Omental fat pad (tissue), 3 donors: ENCODE measurements at regions not wholly inside any gene's neighbourhood (a gene's known extent, or its start where the extent isn't known, plus 50 kb on each side); places are given as distances from the start of the nearest gene placed in this dataset.

Experiments used
- ATAC-seq: fragments of 150-250 bp; one replicate; pipeline ENCODE4 v1.9.1; 2016; ENCODE audit warnings: mild to moderate bottlenecking, moderate library complexity; ENCODE audit not compliant: low FRiP score
- DNase-seq: peaks from one replicate; pipeline ENCODE4 v3.0.0-alpha.2; 2019; ENCODE audit warnings: low spot score
- TF ChIP-seq, protein P1 (sequence below), 3 donors: fragments of 450-650 bp; IDR thresholded peaks; one replicate each; pipeline ENCODE4 v1.5.1; 2016 to 2017; ENCODE audit warnings: antibody characterized with exemption in 3 of 3, mild to moderate bottlenecking in 3 of 3, moderate library complexity in 2 of 3

- ATAC-seq (no peak), DNase-seq (no peak)
- TF ChIP-seq, protein P1, sequence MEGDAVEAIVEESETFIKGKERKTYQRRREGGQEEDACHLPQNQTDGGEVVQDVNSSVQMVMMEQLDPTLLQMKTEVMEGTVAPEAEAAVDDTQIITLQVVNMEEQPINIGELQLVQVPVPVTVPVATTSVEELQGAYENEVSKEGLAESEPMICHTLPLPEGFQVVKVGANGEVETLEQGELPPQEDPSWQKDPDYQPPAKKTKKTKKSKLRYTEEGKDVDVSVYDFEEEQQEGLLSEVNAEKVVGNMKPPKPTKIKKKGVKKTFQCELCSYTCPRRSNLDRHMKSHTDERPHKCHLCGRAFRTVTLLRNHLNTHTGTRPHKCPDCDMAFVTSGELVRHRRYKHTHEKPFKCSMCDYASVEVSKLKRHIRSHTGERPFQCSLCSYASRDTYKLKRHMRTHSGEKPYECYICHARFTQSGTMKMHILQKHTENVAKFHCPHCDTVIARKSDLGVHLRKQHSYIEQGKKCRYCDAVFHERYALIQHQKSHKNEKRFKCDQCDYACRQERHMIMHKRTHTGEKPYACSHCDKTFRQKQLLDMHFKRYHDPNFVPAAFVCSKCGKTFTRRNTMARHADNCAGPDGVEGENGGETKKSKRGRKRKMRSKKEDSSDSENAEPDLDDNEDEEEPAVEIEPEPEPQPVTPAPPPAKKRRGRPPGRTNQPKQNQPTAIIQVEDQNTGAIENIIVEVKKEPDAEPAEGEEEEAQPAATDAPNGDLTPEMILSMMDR (IDR thresholded peaks at IDR 0.05), result no peak
Observed at GRCh38 chr12:19704966-19705365, 265.7 kb downstream of the AEBP2 start.

DNA sequence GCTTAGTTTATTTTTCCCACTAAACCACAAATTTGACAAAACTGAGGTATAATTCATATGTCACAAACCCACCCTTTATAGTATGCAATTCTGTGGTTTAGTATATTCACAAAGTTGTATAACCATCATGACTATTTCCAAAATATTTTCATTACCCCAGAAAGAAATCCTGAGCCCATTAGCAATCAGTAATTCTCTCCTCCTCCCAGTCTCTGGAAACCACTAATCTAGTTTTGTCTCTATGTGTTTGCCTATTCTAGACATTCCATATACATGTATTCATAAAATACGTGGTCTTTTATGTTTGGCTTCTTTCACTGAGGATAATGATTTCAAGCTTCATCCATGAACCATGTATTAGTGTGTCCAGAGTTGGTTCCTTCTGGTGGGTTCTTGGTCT, 267.6 kb downstream of the AEBP2 start:
- ATAC-seq (no peak), DNase-seq (no peak)
- TF ChIP-seq, protein P1 (IDR thresholded peaks at IDR 0.05), result no peak

- TF ChIP-seq, protein P1 (IDR thresholded peaks at IDR 0.05), result no peak
- ATAC-seq (no peak), DNase-seq (no peak)
Observed at GRCh38 chr12:19707948-19708409, 268.7 kb downstream of the AEBP2 start.

GRCh38 chr12:19709889-19710288, 270.6 kb downstream of the AEBP2 start:
- DNase-seq (no peak), ATAC-seq (no peak)
- TF ChIP-seq, protein P1 (IDR thresholded peaks at IDR 0.05), result no peak

GRCh38 chr12:19710811-19711793, 271.8 kb downstream of the AEBP2 start:
- ATAC-seq (no peak), DNase-seq (no peak)
- TF ChIP-seq, protein P1 (IDR thresholded peaks at IDR 0.05), result no peak

DNA sequence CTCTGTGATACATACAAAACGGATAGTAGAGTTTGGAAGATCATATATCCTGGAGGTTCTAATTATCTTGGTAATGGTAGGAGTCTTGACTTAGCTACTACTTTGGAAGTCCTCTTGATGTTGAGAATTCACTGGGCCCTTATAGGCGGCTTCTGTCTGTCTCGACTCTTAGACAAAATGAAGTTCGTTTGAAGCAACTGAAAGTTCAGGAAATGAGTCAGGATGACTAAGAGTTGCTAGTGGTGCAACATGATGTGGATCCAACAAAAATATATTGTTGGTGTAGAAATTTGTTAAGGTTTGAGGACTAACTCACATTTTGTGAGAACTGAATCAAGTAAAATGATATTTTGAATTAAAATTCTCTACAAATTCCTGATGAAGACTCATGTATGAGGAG, 272.7 kb downstream of the AEBP2 start:
- DNase-seq (no peak), ATAC-seq (no peak)
- TF ChIP-seq, protein P1 (IDR thresholded peaks at IDR 0.05), result no peak

- no peak for ATAC-seq
- DNase-seq, result no peak
- TF ChIP-seq, protein P1 (IDR thresholded peaks at IDR 0.05), result no peak
Observed at GRCh38 chr12:19718401-19718800, 279.1 kb downstream of the AEBP2 start.
